Ishikawa (cell line): ENCODE measurements at regions not wholly inside any gene's neighbourhood (a gene's known extent, or its start where the extent isn't known, plus 50 kb on each side); places are given as distances from the start of the nearest gene placed in this dataset.

Experiments used
- CEBPB ChIP-seq: IDR thresholded peaks from 2 replicates; pipeline ENCODE4 v1.6.1; 2012
- CREB1 ChIP-seq: IDR thresholded peaks from 2 replicates; pipeline ENCODE4 v1.6.1; 2012; ENCODE audit warnings: low read depth
- EGR1 ChIP-seq: IDR thresholded peaks from 2 replicates; pipeline ENCODE4 v1.6.1; 2012
- EP300 ChIP-seq: IDR thresholded peaks from 2 replicates; pipeline ENCODE4 v1.6.1; 2012; ENCODE audit warnings: borderline replicate concordance
- FOXM1 ChIP-seq: IDR thresholded peaks from 2 replicates; pipeline ENCODE4 v1.6.1; 2012; ENCODE audit warnings: low read depth, borderline replicate concordance
- NFIC ChIP-seq: IDR thresholded peaks from 2 replicates; pipeline ENCODE4 v1.6.1; 2012
- RAD21 ChIP-seq: IDR thresholded peaks from 2 replicates; pipeline ENCODE4 v1.6.1; 2012; ENCODE audit warnings: low read depth
- TAF1 ChIP-seq: IDR thresholded peaks from 2 replicates; pipeline ENCODE4 v1.6.1; 2012; ENCODE audit warnings: low read depth, mild to moderate bottlenecking
- TCF12 ChIP-seq: IDR thresholded peaks from 2 replicates; pipeline ENCODE4 v1.6.1; 2012; ENCODE audit warnings: low read depth
- TEAD4 ChIP-seq: IDR thresholded peaks from 2 replicates; pipeline ENCODE4 v1.6.1; 2012
- YY1 ChIP-seq: IDR thresholded peaks from 2 replicates; pipeline ENCODE4 v1.6.1; 2012; ENCODE audit warnings: low read depth
- ZBTB7A ChIP-seq: IDR thresholded peaks from 2 replicates; pipeline ENCODE4 v1.6.1; 2012; ENCODE audit warnings: low read depth
- TF ChIP-seq, protein P1 (sequence below): IDR thresholded peaks from 2 replicates; pipeline ENCODE4 v1.6.1; 2012; ENCODE audit warnings: low read depth, mild to moderate bottlenecking
- TF ChIP-seq, protein P2 (sequence below): IDR thresholded peaks from 2 replicates; pipeline ENCODE4 v1.6.1; 2012
- TF ChIP-seq, protein P3 (sequence below): IDR thresholded peaks from 2 replicates; pipeline ENCODE4 v1.6.1; 2012

DNA sequence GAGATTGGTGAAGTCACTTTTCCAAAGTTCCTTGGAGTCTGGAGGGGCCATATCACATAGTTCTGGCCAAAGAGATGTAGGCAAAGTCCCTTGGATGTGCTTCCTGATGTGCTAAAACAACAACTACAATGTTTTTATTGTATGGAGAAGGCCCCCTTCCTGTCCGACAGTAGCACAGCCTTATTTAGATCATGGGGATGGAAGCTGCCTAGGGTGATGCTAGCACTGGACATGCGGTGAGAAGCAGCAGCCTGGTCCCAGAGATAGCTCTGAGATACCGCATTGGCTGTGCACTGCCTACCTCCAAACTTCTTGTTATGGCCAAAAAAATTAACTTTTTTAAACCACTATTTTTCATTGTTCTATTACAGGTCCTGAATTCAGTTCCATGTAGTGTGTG, 137.6 kb downstream of the AQP9 start:
- no peak for TF ChIP-seq CREB1
- no peak for TF ChIP-seq EP300
- TF ChIP-seq TEAD4 = no peak
- TF ChIP-seq NFIC = no peak
- no peak for TF ChIP-seq FOXM1
- TF ChIP-seq TCF12 = no peak
- TF ChIP-seq ZBTB7A = no peak
- no peak for TF ChIP-seq YY1
- TF ChIP-seq CEBPB = no peak
- TF ChIP-seq, protein P1, sequence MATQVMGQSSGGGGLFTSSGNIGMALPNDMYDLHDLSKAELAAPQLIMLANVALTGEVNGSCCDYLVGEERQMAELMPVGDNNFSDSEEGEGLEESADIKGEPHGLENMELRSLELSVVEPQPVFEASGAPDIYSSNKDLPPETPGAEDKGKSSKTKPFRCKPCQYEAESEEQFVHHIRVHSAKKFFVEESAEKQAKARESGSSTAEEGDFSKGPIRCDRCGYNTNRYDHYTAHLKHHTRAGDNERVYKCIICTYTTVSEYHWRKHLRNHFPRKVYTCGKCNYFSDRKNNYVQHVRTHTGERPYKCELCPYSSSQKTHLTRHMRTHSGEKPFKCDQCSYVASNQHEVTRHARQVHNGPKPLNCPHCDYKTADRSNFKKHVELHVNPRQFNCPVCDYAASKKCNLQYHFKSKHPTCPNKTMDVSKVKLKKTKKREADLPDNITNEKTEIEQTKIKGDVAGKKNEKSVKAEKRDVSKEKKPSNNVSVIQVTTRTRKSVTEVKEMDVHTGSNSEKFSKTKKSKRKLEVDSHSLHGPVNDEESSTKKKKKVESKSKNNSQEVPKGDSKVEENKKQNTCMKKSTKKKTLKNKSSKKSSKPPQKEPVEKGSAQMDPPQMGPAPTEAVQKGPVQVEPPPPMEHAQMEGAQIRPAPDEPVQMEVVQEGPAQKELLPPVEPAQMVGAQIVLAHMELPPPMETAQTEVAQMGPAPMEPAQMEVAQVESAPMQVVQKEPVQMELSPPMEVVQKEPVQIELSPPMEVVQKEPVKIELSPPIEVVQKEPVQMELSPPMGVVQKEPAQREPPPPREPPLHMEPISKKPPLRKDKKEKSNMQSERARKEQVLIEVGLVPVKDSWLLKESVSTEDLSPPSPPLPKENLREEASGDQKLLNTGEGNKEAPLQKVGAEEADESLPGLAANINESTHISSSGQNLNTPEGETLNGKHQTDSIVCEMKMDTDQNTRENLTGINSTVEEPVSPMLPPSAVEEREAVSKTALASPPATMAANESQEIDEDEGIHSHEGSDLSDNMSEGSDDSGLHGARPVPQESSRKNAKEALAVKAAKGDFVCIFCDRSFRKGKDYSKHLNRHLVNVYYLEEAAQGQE = no peak
- no peak for TF ChIP-seq TAF1
- no peak for TF ChIP-seq RAD21
- no peak for TF ChIP-seq EGR1
- TF ChIP-seq, protein P2, sequence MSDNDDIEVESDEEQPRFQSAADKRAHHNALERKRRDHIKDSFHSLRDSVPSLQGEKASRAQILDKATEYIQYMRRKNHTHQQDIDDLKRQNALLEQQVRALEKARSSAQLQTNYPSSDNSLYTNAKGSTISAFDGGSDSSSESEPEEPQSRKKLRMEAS = no peak
- TF ChIP-seq, protein P3, sequence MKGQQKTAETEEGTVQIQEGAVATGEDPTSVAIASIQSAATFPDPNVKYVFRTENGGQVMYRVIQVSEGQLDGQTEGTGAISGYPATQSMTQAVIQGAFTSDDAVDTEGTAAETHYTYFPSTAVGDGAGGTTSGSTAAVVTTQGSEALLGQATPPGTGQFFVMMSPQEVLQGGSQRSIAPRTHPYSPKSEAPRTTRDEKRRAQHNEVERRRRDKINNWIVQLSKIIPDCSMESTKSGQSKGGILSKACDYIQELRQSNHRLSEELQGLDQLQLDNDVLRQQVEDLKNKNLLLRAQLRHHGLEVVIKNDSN = no peak

DNA sequence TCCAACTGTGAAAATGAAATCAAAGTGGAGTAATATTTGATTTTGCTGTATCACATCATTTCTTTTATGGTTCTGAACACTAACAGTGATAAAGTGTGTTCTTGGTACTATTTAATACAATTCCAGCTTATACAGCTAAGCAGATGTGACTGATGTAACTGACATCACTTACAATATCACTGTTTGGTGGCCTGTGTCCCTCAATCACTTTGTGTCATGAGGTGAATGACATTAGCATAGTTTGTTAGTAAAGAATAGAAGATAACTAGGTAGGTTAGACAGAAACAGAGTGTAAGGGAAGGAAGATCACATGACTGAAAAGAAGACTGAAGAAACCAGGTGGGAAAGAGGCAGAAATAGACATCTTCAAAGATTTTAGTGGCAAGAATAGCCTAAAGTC, 138.7 kb downstream of the AQP9 start:
- TF ChIP-seq RAD21 (no peak), ZBTB7A (no peak), FOXM1 (no peak), NFIC (no peak), CEBPB (no peak), TCF12 (no peak), EP300 (no peak), CREB1 (no peak), EGR1 (no peak), YY1 (no peak)
- TF ChIP-seq, protein P2 = no peak
- TF ChIP-seq, protein P3 = no peak

DNA sequence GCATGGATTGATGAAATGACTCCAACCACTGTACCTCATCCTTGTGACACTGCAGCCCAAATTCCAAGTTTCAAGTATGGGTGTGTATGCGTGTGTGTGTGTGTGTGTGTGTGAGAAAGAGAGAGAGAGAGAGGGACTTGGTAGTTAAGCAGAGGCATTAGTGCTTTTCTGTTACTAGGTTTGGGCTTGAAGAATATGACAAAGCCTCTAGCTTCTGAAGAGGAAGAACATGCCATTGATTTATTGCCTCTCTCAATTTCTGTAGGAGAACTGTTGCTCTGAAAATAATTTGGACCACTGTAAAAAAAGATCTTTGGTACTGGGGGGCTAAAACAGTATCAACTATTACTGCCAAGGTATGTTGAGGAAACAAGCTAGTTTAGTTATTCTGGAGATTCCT, 139.2 kb downstream of the AQP9 start:
- TF ChIP-seq FOXM1 = no peak
- TF ChIP-seq RAD21 = no peak
- TF ChIP-seq TCF12 = no peak
- TF ChIP-seq, protein P3 = no peak
- TF ChIP-seq, protein P2 = no peak
- TF ChIP-seq YY1 = no peak
- TF ChIP-seq EGR1 = no peak
- TF ChIP-seq EP300 = no peak
- TF ChIP-seq, protein P1 = no peak
- no peak for TF ChIP-seq TEAD4
- no peak for TF ChIP-seq TAF1
- TF ChIP-seq NFIC = no peak
- no peak for TF ChIP-seq ZBTB7A

DNA sequence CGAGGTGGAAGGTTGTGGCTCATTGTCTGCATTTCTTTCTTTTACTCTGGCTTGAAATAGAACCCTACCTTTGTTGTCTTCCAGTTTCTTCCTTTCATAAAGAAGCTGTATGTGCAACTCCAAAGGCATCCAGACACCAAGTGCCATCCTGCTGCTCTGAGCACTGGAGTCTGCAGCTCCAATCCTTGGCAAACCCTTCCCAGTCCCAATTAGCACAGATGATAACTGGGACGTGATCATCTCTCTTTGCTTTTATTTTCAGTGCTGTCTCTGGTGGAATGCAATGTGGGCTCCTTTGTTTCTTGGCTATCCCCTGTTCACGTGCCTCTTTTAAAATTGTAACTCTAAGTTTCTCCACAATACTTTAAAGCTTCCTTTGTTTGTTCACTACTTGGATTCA, 140.9 kb downstream of the AQP9 start:
- no peak for TF ChIP-seq YY1
- no peak for TF ChIP-seq NFIC
- TF ChIP-seq EP300 = no peak
- TF ChIP-seq TCF12 = no peak
- TF ChIP-seq EGR1 = no peak
- no peak for TF ChIP-seq CEBPB
- no peak for TF ChIP-seq CREB1
- TF ChIP-seq, protein P3 = no peak
- no peak for TF ChIP-seq TAF1
- TF ChIP-seq, protein P2 = no peak
- no peak for TF ChIP-seq ZBTB7A
- no peak for TF ChIP-seq FOXM1
- TF ChIP-seq RAD21 = no peak
- TF ChIP-seq, protein P1 = no peak
- TF ChIP-seq TEAD4 = no peak
